HepG2 (cell line): ENCODE measurements at regions not wholly inside any gene's neighbourhood (a gene's known extent, or its start where the extent isn't known, plus 50 kb on each side); places are given as distances from the start of the nearest gene placed in this dataset.

ENCODE experiments used
- ATAC-seq: fragments of 200-7000 bp; cut with Tn5 transposase; 3 replicates; pipeline ENCODE4 v1.9.1; 2020; ENCODE audit warnings: mild to moderate bottlenecking, moderate library complexity
- BruUV-seq: library from RNA; stranded (reverse); fragments of 400-500 nt; replicated peaks from 2 replicates; lab custom pipeline; 2021; lab: Mats Ljungman, UMichigan
- CTCF ChIA-PET: fragments of 300-600 bp; formaldehyde crosslinking; extraction: SDS; loops from one replicate; lab custom pipeline; 2021; ENCODE audit warnings: low total read pairs, inconsistent platforms, low intra/inter-chr PET ratio; lab: Yijun Ruan, JAX
- POLR2A ChIA-PET: fragments of 350-600 bp; sonication (Branson Sonifier 250); formaldehyde crosslinking; loops from one replicate; lab custom pipeline; 2020; ENCODE audit warnings: antibody characterized with exemption, inconsistent platforms; lab: Yijun Ruan, JAX
- DNase-seq: peaks from one replicate; pipeline ENCODE4 v3.0.0-alpha.2; 2015; ENCODE audit warnings: low spot score
- FAIRE-seq: peaks from 3 replicates; lab custom pipeline; 2011; peaks lifted over from hg19 to GRCh38; lab: Jason Lieb, UNC
- H2AFZ ChIP-seq: one replicate; pipeline ENCODE4 v1.6.1; 2011; ENCODE audit warnings: low read length, inconsistent platforms
- H3K27ac ChIP-seq: fragments of 300-600 bp; 3 replicates; pipeline ENCODE4 v1.8.0; 2011; ENCODE audit warnings: mixed run types, mild to moderate bottlenecking, mixed read lengths, low read length, inconsistent platforms; ENCODE audit not compliant: insufficient read depth; ENCODE audit errors: extremely low read length
- H3K27me3 ChIP-seq, 2 experiments: fragments of 200-600 bp in 1 of 2; 2 replicates in 1 of 2; 3 replicates in 1 of 2; pipeline versions ENCODE4 v1.6.0 to v1.8.0; 2011; ENCODE audit warnings: low read length in 2 of 2, mild to moderate bottlenecking in 2 of 2, moderate library complexity in 2 of 2, inconsistent platforms in 1 of 2; ENCODE audit not compliant: insufficient read depth in 2 of 2, control insufficient read depth in 1 of 2
- H3K36me3 ChIP-seq, 2 experiments: fragments of 200-600 bp in 1 of 2; replicated peaks in 1 of 2; 2 replicates in 1 of 2; 3 replicates in 1 of 2; pipeline versions ENCODE4 v1.5.1 to v1.8.0; 2011; ENCODE audit warnings: low read length in 2 of 2, inconsistent platforms in 1 of 2; ENCODE audit not compliant: insufficient read depth in 2 of 2, control insufficient read depth in 1 of 2
- H3K4me1 ChIP-seq: 2 replicates; pipeline ENCODE4 v1.5.1; 2012; ENCODE audit warnings: low read length, inconsistent platforms; ENCODE audit not compliant: insufficient read depth
- H3K4me2 ChIP-seq: 2 replicates; pipeline ENCODE4 v1.6.0; 2011; ENCODE audit warnings: low read depth, low read length, inconsistent platforms
- H3K4me3 ChIP-seq, 3 experiments: fragments of 200-600 bp in 1 of 3; sonication (generic), shearing (Covaris generic) in 1 of 3; replicated peaks in 1 of 3; 2 replicates each; pipeline ENCODE4 v1.5.1; 2011 to 2016; ENCODE audit warnings: low read length in 3 of 3, inconsistent platforms in 2 of 3, low read depth in 2 of 3, mild to moderate bottlenecking in 2 of 3, control low read depth in 1 of 3, mixed read lengths in 1 of 3; ENCODE audit not compliant: insufficient read depth in 1 of 3
- H3K79me2 ChIP-seq: one replicate; pipeline ENCODE4 v1.6.1; 2011; ENCODE audit warnings: low read length, inconsistent platforms; ENCODE audit not compliant: insufficient read depth
- H3K9ac ChIP-seq: 2 replicates; pipeline ENCODE4 v1.6.0; 2011; ENCODE audit warnings: mild to moderate bottlenecking, low read depth, low read length, inconsistent platforms; ENCODE audit not compliant: insufficient read depth
- H3K9me3 ChIP-seq: 2 replicates; pipeline ENCODE4 v1.5.1; 2012; ENCODE audit warnings: mild to moderate bottlenecking, low read length
- H4K20me1 ChIP-seq: 2 replicates; pipeline ENCODE4 v1.6.0; 2011; ENCODE audit warnings: inconsistent platforms, mild to moderate bottlenecking, low read length, moderate library complexity; ENCODE audit not compliant: insufficient read depth
- GZF1 ChIP-seq: sonication (generic); formaldehyde crosslinking; IDR thresholded peaks from 2 replicates; pipeline ENCODE4 v1.5.1; 2020; ENCODE audit warnings: mild to moderate bottlenecking, missing genetic modification reagents
- HDAC1 ChIP-seq: sonication (generic); formaldehyde crosslinking; IDR thresholded peaks from 2 replicates; pipeline ENCODE4 v1.5.1; 2020; ENCODE audit warnings: mild to moderate bottlenecking, missing genetic modification reagents
- KMT2A ChIP-seq: sonication (generic); formaldehyde crosslinking; IDR thresholded peaks from 2 replicates; pipeline ENCODE4 v1.4.0; 2020; ENCODE audit warnings: missing genetic modification reagents
- THYN1 ChIP-seq: sonication (generic); formaldehyde crosslinking; IDR thresholded peaks from 2 replicates; pipeline ENCODE4 v1.8.1; 2023; ENCODE audit warnings: low read depth, mild to moderate bottlenecking, moderate library complexity, missing genetic modification reagents, borderline replicate concordance
- ZBTB42 ChIP-seq: sonication (generic); formaldehyde crosslinking; IDR thresholded peaks from 2 replicates; pipeline ENCODE4 v1.5.0; 2020; ENCODE audit warnings: mild to moderate bottlenecking, missing genetic modification reagents
- ZNF34 ChIP-seq: sonication (generic); formaldehyde crosslinking; IDR thresholded peaks from 2 replicates; pipeline ENCODE4 v1.4.0; 2020; ENCODE audit warnings: mild to moderate bottlenecking, missing genetic modification reagents, borderline replicate concordance
- ZNF557 ChIP-seq: sonication (generic); formaldehyde crosslinking; IDR thresholded peaks from 2 replicates; pipeline ENCODE4 v1.4.0; 2020; ENCODE audit warnings: missing genetic modification reagents
- ZNF577 ChIP-seq: sonication (generic); formaldehyde crosslinking; IDR thresholded peaks from 2 replicates; pipeline ENCODE4 v1.4.0; 2020; ENCODE audit warnings: mild to moderate bottlenecking, low read depth, missing genetic modification reagents, borderline replicate concordance
- ZNF777 ChIP-seq: sonication (generic); formaldehyde crosslinking; IDR thresholded peaks from 2 replicates; pipeline ENCODE4 v1.4.0; 2020; ENCODE audit warnings: missing genetic modification reagents
- WGBS: methylation state at CpG from one replicate; pipeline ENCODE4 v1.1.6; 2017; ENCODE audit warnings: low lambda C conversion rate; 5-methylcytosine and 5-hydroxymethylcytosine counted together
- in situ Hi-C: cut with HindIII; loops from 2 replicates; pipeline ENCODE4 v1.10.0; 2017; ENCODE audit warnings: low pct_unique_long_range_greater_than_20kb; ENCODE audit not compliant: extremely low pct_ligation_motif_present
- intact Hi-C: fragments of 100-400 bp; cut with micrococcal nuclease; formaldehyde crosslinking; loops from one replicate; pipeline ENCODE4 v1.10.0; 2022; ENCODE audit not compliant: unreplicated experiment
- TF ChIP-seq, protein P1 (sequence below): sonication (generic); formaldehyde crosslinking; IDR thresholded peaks from 2 replicates; pipeline ENCODE4 v1.4.0; 2020; ENCODE audit warnings: mild to moderate bottlenecking, missing genetic modification reagents
- TF ChIP-seq, protein P2 (sequence below): sonication (generic); formaldehyde crosslinking; conservative IDR thresholded peaks from 2 replicates; pipeline ENCODE4 v1.4.0; 2020; ENCODE audit warnings: missing genetic modification reagents
- TF ChIP-seq, protein P3 (sequence below): IDR thresholded peaks from 2 replicates; pipeline ENCODE4 v1.6.1; 2016; ENCODE audit warnings: mild to moderate bottlenecking, missing biosample characterization, missing genetic modification reagents
- TF ChIP-seq, protein P4 (sequence below): sonication (generic); formaldehyde crosslinking; IDR thresholded peaks from 2 replicates; pipeline ENCODE4; 2020; ENCODE audit warnings: missing genetic modification reagents, mild to moderate bottlenecking, borderline replicate concordance

DNA sequence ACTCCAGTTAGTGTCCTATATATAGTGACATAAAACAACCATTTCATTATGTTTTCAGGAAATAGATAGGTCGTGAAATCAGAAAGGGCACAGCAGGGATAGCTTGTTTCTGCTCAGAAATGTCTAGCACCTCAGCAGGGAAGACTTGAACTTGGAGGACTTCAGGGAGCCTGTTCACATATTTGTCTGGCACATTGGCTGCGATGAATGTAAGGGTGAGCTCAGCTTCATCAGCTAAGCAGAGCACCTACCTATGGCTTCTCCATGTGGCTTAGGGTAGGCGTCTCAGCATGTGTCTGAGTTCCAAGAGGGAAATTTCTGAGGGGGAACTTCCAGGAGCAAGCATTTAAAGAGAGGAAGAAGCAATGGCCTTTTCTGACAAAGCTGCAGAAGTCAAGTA, 126.2 kb downstream of the PCDH10 start:
- DNase-seq (no peak), ATAC-seq (no peak), FAIRE-seq (no peak)
- no peaks in the 10 kb centered on the region for H3K36me3 ChIP-seq
- no peaks in the 10 kb centered on the region for H4K20me1 ChIP-seq
- H3K9me3 ChIP-seq = no peaks in the 10 kb centered on the region
- no peak overlapping the region for H3K27ac ChIP-seq
- in situ Hi-C loops (no loop called here), intact Hi-C loops (no loop called here)
- H3K4me1 ChIP-seq = no peaks in the 10 kb centered on the region
- H2AFZ ChIP-seq = no peak overlapping the region
- no peaks in the 10 kb centered on the region; a peak in 1 of 5 replicates for H3K27me3 ChIP-seq
- H3K9ac ChIP-seq = no peak overlapping the region
- no peak overlapping the region for H3K4me3 ChIP-seq
- H3K4me2 ChIP-seq = no peak overlapping the region
- WGBS = 0% methylated on average over 3 of the region's 3 CpGs
- BruUV-seq = no TSS peak
- no peaks in the 10 kb centered on the region for H3K79me2 ChIP-seq
- ChIA-PET POLR2A (no interaction called here), CTCF (no interaction called here)
- TF ChIP-seq, protein P1, sequence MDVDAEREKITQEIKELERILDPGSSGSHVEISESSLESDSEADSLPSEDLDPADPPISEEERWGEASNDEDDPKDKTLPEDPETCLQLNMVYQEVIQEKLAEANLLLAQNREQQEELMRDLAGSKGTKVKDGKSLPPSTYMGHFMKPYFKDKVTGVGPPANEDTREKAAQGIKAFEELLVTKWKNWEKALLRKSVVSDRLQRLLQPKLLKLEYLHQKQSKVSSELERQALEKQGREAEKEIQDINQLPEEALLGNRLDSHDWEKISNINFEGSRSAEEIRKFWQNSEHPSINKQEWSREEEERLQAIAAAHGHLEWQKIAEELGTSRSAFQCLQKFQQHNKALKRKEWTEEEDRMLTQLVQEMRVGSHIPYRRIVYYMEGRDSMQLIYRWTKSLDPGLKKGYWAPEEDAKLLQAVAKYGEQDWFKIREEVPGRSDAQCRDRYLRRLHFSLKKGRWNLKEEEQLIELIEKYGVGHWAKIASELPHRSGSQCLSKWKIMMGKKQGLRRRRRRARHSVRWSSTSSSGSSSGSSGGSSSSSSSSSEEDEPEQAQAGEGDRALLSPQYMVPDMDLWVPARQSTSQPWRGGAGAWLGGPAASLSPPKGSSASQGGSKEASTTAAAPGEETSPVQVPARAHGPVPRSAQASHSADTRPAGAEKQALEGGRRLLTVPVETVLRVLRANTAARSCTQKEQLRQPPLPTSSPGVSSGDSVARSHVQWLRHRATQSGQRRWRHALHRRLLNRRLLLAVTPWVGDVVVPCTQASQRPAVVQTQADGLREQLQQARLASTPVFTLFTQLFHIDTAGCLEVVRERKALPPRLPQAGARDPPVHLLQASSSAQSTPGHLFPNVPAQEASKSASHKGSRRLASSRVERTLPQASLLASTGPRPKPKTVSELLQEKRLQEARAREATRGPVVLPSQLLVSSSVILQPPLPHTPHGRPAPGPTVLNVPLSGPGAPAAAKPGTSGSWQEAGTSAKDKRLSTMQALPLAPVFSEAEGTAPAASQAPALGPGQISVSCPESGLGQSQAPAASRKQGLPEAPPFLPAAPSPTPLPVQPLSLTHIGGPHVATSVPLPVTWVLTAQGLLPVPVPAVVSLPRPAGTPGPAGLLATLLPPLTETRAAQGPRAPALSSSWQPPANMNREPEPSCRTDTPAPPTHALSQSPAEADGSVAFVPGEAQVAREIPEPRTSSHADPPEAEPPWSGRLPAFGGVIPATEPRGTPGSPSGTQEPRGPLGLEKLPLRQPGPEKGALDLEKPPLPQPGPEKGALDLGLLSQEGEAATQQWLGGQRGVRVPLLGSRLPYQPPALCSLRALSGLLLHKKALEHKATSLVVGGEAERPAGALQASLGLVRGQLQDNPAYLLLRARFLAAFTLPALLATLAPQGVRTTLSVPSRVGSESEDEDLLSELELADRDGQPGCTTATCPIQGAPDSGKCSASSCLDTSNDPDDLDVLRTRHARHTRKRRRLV (CRISPR knock-in tag) = no peak
- TF ChIP-seq ZNF557 (CRISPR knock-in tag) (no peak), THYN1 (CRISPR knock-in tag) (no peak), ZBTB42 (CRISPR knock-in tag) (no peak), GZF1 (CRISPR knock-in tag) (no peak), ZNF577 (CRISPR knock-in tag) (no peak), ZNF777 (no peak), HDAC1 (CRISPR knock-in tag) (no peak), ZNF34 (CRISPR knock-in tag) (no peak), KMT2A (no peak)
- TF ChIP-seq, protein P2, sequence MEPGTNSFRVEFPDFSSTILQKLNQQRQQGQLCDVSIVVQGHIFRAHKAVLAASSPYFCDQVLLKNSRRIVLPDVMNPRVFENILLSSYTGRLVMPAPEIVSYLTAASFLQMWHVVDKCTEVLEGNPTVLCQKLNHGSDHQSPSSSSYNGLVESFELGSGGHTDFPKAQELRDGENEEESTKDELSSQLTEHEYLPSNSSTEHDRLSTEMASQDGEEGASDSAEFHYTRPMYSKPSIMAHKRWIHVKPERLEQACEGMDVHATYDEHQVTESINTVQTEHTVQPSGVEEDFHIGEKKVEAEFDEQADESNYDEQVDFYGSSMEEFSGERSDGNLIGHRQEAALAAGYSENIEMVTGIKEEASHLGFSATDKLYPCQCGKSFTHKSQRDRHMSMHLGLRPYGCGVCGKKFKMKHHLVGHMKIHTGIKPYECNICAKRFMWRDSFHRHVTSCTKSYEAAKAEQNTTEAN = no peak
- TF ChIP-seq, protein P3, sequence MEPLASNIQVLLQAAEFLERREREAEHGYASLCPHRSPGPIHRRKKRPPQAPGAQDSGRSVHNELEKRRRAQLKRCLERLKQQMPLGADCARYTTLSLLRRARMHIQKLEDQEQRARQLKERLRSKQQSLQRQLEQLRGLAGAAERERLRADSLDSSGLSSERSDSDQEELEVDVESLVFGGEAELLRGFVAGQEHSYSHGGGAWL (CRISPR knock-in tag) = no peak
- TF ChIP-seq, protein P4, sequence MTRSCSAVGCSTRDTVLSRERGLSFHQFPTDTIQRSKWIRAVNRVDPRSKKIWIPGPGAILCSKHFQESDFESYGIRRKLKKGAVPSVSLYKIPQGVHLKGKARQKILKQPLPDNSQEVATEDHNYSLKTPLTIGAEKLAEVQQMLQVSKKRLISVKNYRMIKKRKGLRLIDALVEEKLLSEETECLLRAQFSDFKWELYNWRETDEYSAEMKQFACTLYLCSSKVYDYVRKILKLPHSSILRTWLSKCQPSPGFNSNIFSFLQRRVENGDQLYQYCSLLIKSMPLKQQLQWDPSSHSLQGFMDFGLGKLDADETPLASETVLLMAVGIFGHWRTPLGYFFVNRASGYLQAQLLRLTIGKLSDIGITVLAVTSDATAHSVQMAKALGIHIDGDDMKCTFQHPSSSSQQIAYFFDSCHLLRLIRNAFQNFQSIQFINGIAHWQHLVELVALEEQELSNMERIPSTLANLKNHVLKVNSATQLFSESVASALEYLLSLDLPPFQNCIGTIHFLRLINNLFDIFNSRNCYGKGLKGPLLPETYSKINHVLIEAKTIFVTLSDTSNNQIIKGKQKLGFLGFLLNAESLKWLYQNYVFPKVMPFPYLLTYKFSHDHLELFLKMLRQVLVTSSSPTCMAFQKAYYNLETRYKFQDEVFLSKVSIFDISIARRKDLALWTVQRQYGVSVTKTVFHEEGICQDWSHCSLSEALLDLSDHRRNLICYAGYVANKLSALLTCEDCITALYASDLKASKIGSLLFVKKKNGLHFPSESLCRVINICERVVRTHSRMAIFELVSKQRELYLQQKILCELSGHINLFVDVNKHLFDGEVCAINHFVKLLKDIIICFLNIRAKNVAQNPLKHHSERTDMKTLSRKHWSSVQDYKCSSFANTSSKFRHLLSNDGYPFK (CRISPR knock-in tag) = no peak
